ENCODE measurements at regions not wholly inside any gene's neighbourhood (a gene's known extent, or its start where the extent isn't known, plus 50 kb on each side); places are given as distances from the start of the nearest gene placed in this dataset.
"Not testable (repeated sequence)": the region's sequence is repeated elsewhere in the genome, so short reads cannot be mapped to it uniquely, and the experiment has no call there.

- Histone ChIP-seq H3K36me3 (no peaks in the 10 kb centered on the region), H3K4me3 (no peak overlapping the region), H3K9me3 (peaks cover 0 to 12% (median 2%) of the 10 kb centered on the region in 4 donors), H3K27me3 (no peaks in the 10 kb centered on the region), H3K27ac (no peak overlapping the region), H3K4me1 (no peaks in the 10 kb centered on the region)
- no peak for DNase-seq
- TF ChIP-seq CTCF (IDR thresholded peaks at IDR 0.05) (no peak), POLR2A (IDR thresholded peaks at IDR 0.05) (no peak)
Measured at GRCh38 chr2:183825710-183826109, 701.5 kb downstream of the NUP35 start.

- no peaks in the 10 kb centered on the region for H3K4me1 ChIP-seq
- no peaks in the 10 kb centered on the region for H3K27me3 ChIP-seq
- no peak overlapping the region for H3K27ac ChIP-seq
- TF ChIP-seq CTCF (IDR thresholded peaks at IDR 0.05), result no peak
- no peak for TF ChIP-seq POLR2A (IDR thresholded peaks at IDR 0.05)
- no peaks in the 10 kb centered on the region for H3K36me3 ChIP-seq
- H3K4me3 ChIP-seq, result no peak overlapping the region
- DNase-seq, result no peak
- H3K9me3 ChIP-seq, result peaks cover 0 to 8% (median 2%) of the 10 kb centered on the region in 4 donors
Measured at GRCh38 chr2:183829931-183830330, 705.7 kb downstream of the NUP35 start.

GRCh38 chr2:183837157-183837556 is 712.9 kb downstream of the NUP35 start:
- TF ChIP-seq POLR2A (IDR thresholded peaks at IDR 0.05), result no peak
- no peak for TF ChIP-seq CTCF (IDR thresholded peaks at IDR 0.05)
- Histone ChIP-seq H3K27ac (no peak overlapping the region), H3K27me3 (no peaks in the 10 kb centered on the region), H3K36me3 (no peaks in the 10 kb centered on the region), H3K9me3 (no peaks in the 10 kb centered on the region), H3K4me3 (no peak overlapping the region), H3K4me1 (no peaks in the 10 kb centered on the region)
- DNase-seq, result no peak

GRCh38 chr2:183838295-183838694 is 714.1 kb downstream of the NUP35 start:
- Histone ChIP-seq H3K27me3 (no peaks in the 10 kb centered on the region), H3K36me3 (no peaks in the 10 kb centered on the region), H3K4me3 (no peak overlapping the region), H3K4me1 (no peaks in the 10 kb centered on the region), H3K9me3 (no peaks in the 10 kb centered on the region), H3K27ac (no peak overlapping the region)
- TF ChIP-seq POLR2A (IDR thresholded peaks at IDR 0.05) (no peak), CTCF (IDR thresholded peaks at IDR 0.05) (no peak)
- no peak for DNase-seq

- H3K27ac ChIP-seq, result no peak overlapping the region
- no peaks in the 10 kb centered on the region for H3K36me3 ChIP-seq
- H3K27me3 ChIP-seq, result no peaks in the 10 kb centered on the region
- no peak for TF ChIP-seq CTCF (IDR thresholded peaks at IDR 0.05)
- no peaks in the 10 kb centered on the region for H3K9me3 ChIP-seq
- no peaks in the 10 kb centered on the region for H3K4me1 ChIP-seq
- H3K4me3 ChIP-seq, result no peak overlapping the region
- DNase-seq, result no peak
Measured at GRCh38 chr2:183840061-183840584, 715.9 kb downstream of the NUP35 start.

- not testable (repeated sequence) for DNase-seq
Measured at GRCh38 chr2:183849826-183850225, 725.6 kb downstream of the NUP35 start.

More at GRCh38 chr2:183849826-183850225, 725.6 kb downstream of the NUP35 start:
- H3K4me1 ChIP-seq, H3K4me3 ChIP-seq, H3K27ac ChIP-seq, H3K36me3 ChIP-seq, H3K9me3 ChIP-seq, H3K27me3 ChIP-seq: not testable (repeated sequence)

Measured in Peyer's patch (tissue), 4 donors.